NCI-H146 treated with DMSO at 0.1 percent for 48 hours (cell line): ENCODE measurements at regions not wholly inside any gene's neighbourhood (a gene's known extent, or its start where the extent isn't known, plus 50 kb on each side); places are given as distances from the start of the nearest gene placed in this dataset.
"Not testable (repeated sequence)": the region's sequence is repeated elsewhere in the genome, so short reads cannot be mapped to it uniquely, and the experiment has no call there.

Source experiments
- DNase-seq: peaks from one replicate; lab custom pipeline; 2025; ENCODE audit not compliant: unreplicated experiment; lab: John Stamatoyannopoulos, UW

- not testable (repeated sequence) for DNase-seq
Observed at GRCh38 chr2:192488158-192488557, 293.4 kb upstream of the TMEFF2 start.

DNA sequence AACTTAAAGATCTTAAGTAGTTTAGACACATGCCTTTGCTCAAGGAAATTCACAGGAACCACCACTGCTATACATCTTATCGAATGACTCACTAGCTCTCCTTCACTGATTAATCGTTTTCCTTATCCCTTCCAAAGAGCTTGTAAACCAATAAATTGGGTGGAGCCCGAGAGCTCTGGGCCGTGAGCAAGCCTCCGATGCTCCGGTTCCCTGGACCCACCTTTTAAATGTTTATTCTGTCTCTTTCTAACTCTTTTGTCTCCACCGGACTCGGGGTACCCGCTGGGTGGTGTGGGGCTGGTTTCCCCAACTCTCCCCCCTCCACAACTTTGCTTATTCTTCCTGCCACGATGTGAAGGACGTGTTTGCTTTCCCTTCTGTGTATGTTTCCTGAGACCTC, 292.9 kb upstream of the TMEFF2 start:
- DNase-seq = no peak

DNA sequence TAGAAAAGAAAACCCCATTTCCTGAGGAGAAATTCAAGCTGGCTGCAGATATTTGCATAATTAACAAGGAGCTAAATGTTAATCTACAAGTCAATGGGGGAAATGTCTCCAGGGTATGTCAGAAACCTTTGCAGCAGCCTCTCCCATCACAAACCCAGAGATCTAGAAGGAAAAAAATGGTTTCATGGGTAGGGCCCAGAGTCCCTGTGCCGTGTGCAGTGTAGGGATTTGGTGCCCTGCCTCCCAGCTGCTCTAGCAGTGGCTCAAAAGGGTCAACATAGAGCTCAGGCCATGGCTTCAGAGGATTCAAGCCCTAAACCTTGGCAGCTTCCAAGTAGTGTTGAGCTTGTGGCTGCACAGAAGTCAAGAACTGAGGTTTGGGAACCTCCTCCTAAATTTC, 290.2 kb upstream of the TMEFF2 start:
- DNase-seq = no peak

DNA sequence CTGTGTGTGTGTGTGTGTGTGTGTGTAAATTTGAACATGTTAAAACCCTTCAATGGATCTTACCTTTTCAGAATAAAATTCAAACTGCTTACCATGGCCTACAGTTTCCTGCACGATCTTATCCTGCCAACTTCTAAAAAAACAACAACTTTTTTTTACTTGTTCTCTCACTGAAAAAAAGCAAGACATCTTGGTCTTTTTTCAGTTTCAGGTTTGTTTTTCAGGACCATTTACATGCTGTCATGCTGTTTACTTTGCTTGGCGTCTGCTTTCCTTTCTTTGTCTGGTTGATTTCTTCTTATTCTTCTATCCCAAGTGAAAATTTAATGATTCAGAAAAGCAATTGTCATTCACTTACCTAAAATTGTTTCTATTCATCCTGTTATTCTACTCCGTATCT, 286.3 kb upstream of the TMEFF2 start:
- no peak for DNase-seq

DNA sequence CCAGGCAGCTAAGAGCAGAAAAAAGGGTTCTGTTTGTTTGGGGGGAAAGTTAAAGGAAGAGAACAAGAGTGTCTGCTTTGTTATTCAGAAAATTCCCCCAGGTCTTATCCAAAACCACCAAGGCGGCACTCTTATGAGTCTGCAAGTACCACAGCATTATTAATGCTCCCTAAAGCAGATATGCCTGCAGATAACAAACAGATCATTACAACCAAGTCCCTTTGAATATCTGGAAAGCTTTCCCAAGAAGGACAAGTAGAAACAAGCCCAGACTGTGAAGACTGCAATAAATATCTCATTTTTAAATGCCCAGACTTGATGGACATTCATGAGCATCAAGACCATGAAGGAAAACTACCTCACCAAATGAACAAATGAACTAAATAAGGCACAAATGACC, 278.6 kb upstream of the TMEFF2 start:
- no peak for DNase-seq

- no peak for DNase-seq
Observed at GRCh38 chr2:192471982-192472381, 277.2 kb upstream of the TMEFF2 start.

DNA sequence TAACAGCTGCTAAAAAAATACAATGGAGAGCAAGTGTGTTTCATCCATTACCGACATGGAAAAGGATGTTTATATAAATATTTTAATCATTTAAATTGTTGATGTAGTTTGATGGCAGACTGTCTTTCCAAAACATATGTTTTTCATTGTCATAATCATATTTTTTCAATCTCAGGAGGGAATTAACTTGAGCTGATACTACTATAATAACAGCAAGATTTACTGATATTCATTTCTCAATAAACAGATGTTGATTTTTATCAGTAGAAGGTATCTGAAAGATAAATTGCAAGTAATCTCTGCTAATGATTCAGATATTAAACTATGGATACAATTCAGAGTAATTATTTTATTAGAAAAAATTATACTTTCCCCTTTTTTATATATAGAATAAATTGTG, 274.9 kb upstream of the TMEFF2 start:
- DNase-seq = no peak

GRCh38 chr2:192467953-192468660, 273.4 kb upstream of the TMEFF2 start:
- DNase-seq = no peak

DNA sequence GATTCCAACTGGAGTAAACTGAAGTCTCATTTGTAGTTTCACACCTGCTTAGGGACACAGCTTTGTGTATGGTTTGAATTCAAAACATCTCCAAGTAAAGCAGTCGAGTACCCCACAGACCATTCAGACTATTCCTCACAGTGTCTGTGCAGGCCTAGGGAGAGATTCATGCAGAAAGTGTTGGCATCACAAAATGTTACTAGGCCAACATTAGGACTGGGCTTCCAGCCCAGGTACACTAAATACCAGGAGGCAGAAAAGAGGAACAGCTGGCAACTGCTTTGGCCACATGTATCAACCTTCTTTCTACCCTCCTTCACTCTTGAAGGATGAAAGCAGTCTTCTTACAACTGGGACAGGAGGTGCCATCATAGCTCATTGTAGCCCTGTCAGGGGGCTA, 270.4 kb upstream of the TMEFF2 start:
- DNase-seq = no peak

DNA sequence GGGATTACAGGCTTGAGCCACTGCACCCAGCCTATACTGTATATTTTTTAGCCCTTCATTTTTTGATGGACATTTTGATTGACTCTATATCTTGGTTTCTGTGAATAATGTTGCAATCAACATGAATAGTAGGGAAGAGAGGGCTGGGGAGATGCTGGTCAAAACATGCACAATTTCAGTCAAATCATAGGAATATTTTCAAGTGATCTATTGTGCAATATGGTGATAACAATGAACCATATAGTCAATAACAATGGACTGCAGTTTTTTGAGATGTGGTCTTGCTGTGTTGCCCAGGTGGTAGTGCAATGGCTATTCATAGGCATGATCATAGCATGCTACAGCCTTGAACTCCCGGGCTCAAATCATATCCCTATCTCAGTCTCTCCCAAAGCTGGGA, 264.7 kb upstream of the TMEFF2 start:
- DNase-seq = no peak

DNA sequence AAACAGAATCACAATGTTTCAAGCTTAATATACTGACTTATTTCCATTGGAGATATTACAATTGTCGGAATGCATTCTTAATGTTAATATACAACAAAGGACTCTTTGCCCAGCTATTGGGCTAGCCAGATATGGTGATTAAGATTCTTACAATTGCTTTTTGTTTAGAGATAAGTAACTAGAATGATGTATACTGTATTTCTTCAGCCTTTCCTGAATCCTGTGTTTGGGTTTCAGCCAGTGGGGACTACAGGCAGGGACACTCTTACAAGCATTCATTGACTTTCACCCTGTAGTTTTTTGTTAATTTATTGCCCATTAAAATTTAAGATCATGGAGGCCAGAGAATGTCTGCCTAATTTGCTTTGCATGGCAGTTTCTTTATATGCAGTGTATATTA, 254.1 kb upstream of the TMEFF2 start:
- DNase-seq = no peak

DNA sequence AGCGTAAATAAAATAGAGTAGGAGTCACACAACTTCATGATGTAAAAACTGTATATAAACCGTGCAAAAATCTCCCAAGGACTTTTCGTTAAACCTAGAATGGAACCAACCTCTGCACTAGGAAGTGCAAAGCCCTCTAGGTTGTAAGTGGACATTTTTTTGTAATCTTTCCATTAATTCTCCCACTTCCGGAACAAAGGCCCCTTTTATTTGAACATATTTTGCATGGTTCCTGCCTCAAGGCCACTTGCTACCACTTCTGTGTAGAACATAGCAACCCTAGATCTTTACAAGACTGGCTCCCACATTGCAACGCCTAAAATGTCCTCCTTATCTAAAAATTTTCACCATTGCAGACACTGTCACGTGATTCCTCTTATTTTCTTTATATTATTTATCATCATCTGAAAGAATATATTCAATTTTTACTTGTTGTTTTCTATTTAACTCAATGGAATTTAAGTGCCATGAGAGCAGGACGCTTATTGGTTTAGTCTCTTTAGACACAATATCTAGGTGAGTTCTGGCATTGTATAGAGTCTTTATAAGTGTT, 249.6 kb upstream of the TMEFF2 start:
- no peak for DNase-seq

- DNase-seq = no peak
Observed at GRCh38 chr2:192443831-192444230, 249.1 kb upstream of the TMEFF2 start.

GRCh38 chr2:192438239-192438638, 243.5 kb upstream of the TMEFF2 start:
- no peak for DNase-seq

- no peak for DNase-seq
Observed at GRCh38 chr2:192437653-192438052, 242.9 kb upstream of the TMEFF2 start.

- no peak for DNase-seq
Observed at GRCh38 chr2:192424243-192424642, 229.5 kb upstream of the TMEFF2 start.

DNA sequence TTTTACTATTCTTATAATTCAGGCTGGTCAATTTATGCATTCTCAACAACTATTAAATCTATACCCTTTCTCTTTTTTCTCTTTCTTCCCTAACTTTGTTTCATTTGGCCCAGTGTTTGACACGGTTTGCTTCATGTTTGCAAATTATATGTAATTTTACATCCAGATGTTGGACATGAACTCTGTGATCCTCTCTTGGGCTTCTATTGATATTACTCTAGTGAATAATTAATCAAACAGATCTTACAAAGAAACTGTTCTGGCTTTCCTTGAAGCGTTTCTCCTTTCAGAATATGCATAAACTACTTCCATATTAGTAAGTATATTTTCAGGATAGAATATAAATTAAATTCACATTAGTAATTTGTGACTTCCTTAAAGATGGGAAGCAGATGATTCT, 225.1 kb upstream of the TMEFF2 start:
- no peak for DNase-seq

GRCh38 chr2:192416060-192416459, 221.3 kb upstream of the TMEFF2 start:
- no peak for DNase-seq

GRCh38 chr2:192414794-192415193, 220.1 kb upstream of the TMEFF2 start:
- no peak for DNase-seq

DNA sequence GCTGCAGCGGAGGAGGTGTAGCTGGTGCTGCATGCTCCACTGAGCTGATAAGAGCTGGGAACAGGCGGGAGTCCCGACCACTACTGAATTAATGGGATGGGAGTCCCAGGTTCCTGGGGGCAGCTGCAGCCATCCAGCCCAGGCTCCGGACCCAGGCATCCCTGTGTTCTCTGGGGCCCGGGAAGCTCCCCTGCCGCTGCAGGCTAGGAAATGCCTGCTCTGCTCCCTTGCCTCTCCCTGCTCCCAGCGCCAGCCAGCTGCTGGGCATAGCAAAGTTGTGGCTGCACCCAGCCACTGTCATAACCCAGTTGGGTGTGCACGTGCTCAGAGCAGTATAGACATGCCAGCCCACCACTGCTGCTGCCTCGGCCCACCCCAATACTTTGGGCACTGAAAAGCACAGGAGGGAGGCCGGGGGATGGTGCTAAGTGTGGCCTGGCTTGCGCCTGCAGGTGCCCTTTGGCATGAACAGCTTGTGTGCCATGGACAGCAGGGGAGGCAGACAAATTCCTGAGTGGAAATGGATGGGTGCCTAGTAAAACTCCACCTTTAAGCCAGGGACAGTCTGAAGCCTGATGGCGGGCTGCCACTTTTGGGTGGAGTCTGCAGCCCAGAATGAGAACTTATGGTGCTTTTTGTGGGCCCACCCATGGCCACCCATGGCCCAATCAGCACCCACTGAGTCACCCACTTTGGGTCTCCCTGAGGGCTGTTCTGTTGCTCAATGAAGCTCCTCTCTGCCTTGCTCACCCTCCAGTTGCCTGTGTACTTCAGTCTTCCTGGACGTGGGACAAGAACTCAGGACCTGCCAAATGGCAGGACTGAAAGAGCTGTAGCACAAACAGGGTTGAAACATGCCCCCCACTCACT, 219.3 kb upstream of the TMEFF2 start:
- no peak for DNase-seq

DNA sequence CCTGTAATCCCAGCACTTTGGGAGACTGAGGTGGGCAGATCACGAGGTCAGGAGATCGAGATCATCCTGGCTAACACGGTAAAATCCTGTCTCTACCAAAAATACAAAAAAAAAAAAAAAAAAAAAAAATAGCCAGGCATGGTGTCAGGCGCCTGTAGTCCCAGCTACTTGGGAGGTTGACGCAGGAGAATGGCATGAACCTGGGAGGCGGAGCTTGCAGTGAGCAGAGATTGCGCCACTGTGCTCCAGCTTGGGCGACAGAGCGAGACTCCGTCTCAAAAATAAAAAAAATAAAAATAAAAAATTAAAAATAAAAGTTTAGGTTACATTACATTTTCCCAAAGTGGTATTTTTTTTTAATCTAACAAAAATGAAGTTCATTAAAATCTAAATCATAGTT, 218.1 kb upstream of the TMEFF2 start:
- DNase-seq = not testable (repeated sequence)

DNA sequence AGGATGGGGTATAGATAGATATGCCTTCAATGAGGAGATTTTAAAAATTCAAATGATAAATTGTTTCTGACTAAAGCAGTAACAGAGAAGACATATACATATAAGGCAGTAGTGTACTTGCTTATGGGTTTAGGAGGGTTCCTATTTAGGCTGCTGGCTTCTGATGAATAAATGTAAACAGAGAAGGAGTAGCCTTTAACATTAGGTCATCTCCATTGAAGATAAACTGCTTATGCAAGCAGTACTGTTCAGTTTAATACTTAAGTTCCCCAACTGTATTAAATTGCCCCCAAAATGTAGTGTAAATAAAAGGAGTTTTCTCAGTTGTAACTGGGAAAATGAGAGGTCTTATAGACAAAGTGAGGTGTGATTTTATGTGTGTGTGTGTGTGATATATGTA, 217.7 kb upstream of the TMEFF2 start:
- no peak for DNase-seq
